Keratinocyte (primary cell): ENCODE measurements at regions not wholly inside any gene's neighbourhood (a gene's known extent, or its start where the extent isn't known, plus 50 kb on each side); places are given as distances from the start of the nearest gene placed in this dataset.

Experiments used
- CTCF ChIP-seq, 3 experiments: IDR thresholded peaks in 1 of 3; conservative IDR thresholded peaks in 1 of 3; optimal IDR thresholded peaks in 1 of 3; 2 replicates in 2 of 3; 3 replicates in 1 of 3; pipeline versions ENCODE3 to v1.5.1; 2011; ENCODE audit warnings: low read length in 3 of 3, mild to moderate bottlenecking in 3 of 3, moderate library complexity in 2 of 3, control low read depth in 1 of 3, inconsistent platforms in 1 of 3; ENCODE audit not compliant: insufficient read depth in 2 of 3; ENCODE audit errors: extremely low read depth in 1 of 3
- EZH2 ChIP-seq: IDR thresholded peaks from one replicate; pipeline ENCODE4 v1.6.1; 2012; ENCODE audit warnings: inconsistent platforms, mild to moderate bottlenecking, low read length, moderate library complexity

- no peak for TF ChIP-seq CTCF (optimal IDR thresholded peaks at IDR 0.05 in 1 of 3, IDR thresholded peaks at IDR 0.05 in 1 of 3, conservative IDR thresholded peaks at IDR 0.05 in 1 of 3; ENCODE audit: extremely low read depth in 1 of 3, insufficient read depth in 2 of 3, low read length in 3 of 3)
- TF ChIP-seq EZH2 = no peak
These were observed 130.3 kb upstream of the GLI2 start for GRCh38 chr2:120605231-120605935.
